ENCODE measurements at regions not wholly inside any gene's neighbourhood (a gene's known extent, or its start where the extent isn't known, plus 50 kb on each side); places are given as distances from the start of the nearest gene placed in this dataset.

DNA sequence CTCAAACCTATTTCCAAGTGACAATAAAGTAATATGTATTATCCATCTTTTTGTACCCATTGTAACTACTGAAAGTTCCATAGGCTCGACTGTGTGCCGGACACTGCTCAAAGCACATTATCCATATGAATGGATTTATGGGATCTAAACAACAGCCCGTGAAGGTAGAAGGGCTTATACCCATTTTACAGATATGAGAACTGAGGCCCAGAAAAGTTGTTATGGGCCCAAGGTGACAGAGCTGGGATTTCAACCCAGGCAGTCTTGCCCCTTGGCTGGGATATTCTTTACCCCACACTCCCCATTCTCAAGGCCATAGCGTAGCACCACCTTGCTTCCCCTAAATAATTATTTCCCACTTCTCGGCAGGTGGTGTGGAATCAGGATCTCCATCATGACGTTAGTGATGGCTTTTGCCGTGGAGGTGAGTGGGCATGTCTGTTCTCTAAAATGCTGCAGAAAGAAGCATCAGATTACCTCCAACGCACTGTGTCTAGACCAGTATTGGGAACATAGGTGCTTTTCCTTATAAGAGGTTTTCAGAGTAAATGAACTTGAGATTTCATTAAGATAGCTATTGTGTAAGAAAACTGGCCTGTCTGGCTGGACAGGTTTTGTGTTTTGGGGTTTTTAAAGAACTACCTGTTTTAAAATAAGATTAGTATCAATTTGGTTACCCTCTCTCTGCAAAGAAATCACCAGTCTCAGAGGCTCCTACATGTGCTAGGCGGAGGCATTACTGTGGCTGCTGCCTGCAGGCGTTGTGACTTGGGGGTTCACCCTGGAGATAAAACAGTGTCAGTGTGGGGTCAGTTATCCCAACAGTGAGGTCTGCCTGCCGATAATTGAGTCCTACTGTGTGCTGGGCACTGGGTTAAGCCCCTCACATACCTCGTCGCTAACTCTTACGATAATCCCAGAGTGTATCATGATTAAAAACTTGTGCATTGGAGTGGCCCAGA is 85.1 kb upstream of the SDK1 start:
- Histone ChIP-seq H2BK5ac (ENCODE audit: low read length) (no peak overlapping the region), H3K9ac (ENCODE audit: low read depth, low read length, poor library complexity) (no peak overlapping the region), H3K4me1 (ENCODE audit: control insufficient read depth in 2 of 2, insufficient read depth in 1 of 2, low read depth in 1 of 2, low read length in 2 of 2) (peaks cover 0 to 7% of the 10 kb centered on the region in 2 donors), H2BK120ac (ENCODE audit: low read depth, low read length) (no peak overlapping the region), H3K18ac (ENCODE audit: low read length) (peak overlapping the region; percentile 67), H3K23ac (ENCODE audit: low read depth, low read length, poor library complexity) (no peak overlapping the region), H3K36me3 (replicated peaks in 1 of 2; ENCODE audit: control insufficient read depth in 2 of 2, insufficient read depth in 2 of 2, low read length in 2 of 2) (no peaks in the 10 kb centered on the region), H2AFZ (ENCODE audit: low read length) (no peak overlapping the region), H4K8ac (ENCODE audit: low read depth, low read length) (no peak overlapping the region), H3K79me1 (ENCODE audit: low read depth, low read length) (no peaks in the 10 kb centered on the region), H3K4me2 (ENCODE audit: insufficient read depth, low read length, poor library complexity, severe bottlenecking) (no peak overlapping the region), H2BK12ac (ENCODE audit: low read length) (no peak overlapping the region), H3K9me3 (replicated peaks in 1 of 2; ENCODE audit: control insufficient read depth in 2 of 2, insufficient read depth in 1 of 2, low read depth in 1 of 2, low read length in 2 of 2) (no peaks in the 10 kb centered on the region), H2BK15ac (ENCODE audit: low read length) (no peak overlapping the region), H3K4ac (ENCODE audit: low read length) (no peak overlapping the region), H3K27me3 (ENCODE audit: control insufficient read depth in 3 of 3, insufficient read depth in 3 of 3, low read depth in 1 of 3, low read length in 3 of 3) (no peaks in the 10 kb centered on the region), H4K91ac (ENCODE audit: low read depth, low read length, poor library complexity) (no peak overlapping the region), H3K14ac (ENCODE audit: low read length) (peak overlapping the region; percentile 47), H2AK5ac (ENCODE audit: low read depth, low read length) (no peak overlapping the region), H3K27ac (replicated peaks; ENCODE audit: low read length) (no peak overlapping the region), H3K4me3 (ENCODE audit: low read length in 2 of 2) (no peak overlapping the region)
- no CpG with 5 or more reads among the region's 14 CpGs for WGBS, 2 donors (ENCODE audit: extremely low coverage in 2 of 2, insufficient read length in 2 of 2, insufficient replicate concordance in 1 of 2)
- DNase-seq (ENCODE audit: low spot score): no peak

DNA sequence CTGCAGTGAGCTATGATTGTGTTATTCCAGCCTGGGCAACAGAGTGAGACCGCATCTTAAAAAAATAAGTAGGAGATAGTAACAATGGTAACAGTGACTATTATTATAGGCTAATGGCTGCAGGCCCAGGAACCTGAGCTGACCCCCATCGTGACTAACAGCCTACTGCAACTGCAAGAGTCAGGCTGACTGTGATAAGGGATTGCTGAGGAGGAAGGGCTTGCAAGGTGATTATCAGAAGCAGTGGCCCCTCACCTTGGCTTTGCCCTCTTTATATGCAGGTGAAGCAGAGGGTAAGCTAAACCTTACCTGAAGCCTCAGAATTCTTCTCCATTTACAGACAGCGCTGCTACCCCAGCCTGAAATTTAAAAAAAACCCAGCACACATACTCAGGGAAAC is 83.9 kb upstream of the SDK1 start:
- Histone ChIP-seq H2BK120ac (ENCODE audit: low read depth, low read length) (no peak overlapping the region), H4K8ac (ENCODE audit: low read depth, low read length) (no peak overlapping the region), H3K14ac (ENCODE audit: low read length) (no peak overlapping the region), H3K18ac (ENCODE audit: low read length) (no peak overlapping the region), H2BK5ac (ENCODE audit: low read length) (no peak overlapping the region), H3K27ac (replicated peaks; ENCODE audit: low read length) (no peak overlapping the region), H3K9me3 (replicated peaks in 1 of 2; ENCODE audit: control insufficient read depth in 2 of 2, insufficient read depth in 1 of 2, low read depth in 1 of 2, low read length in 2 of 2) (no peaks in the 10 kb centered on the region), H2BK12ac (ENCODE audit: low read length) (no peak overlapping the region), H3K4me3 (ENCODE audit: low read length in 2 of 2) (no peak overlapping the region), H3K36me3 (replicated peaks in 1 of 2; ENCODE audit: control insufficient read depth in 2 of 2, insufficient read depth in 2 of 2, low read length in 2 of 2) (no peaks in the 10 kb centered on the region), H2AK5ac (ENCODE audit: low read depth, low read length) (no peak overlapping the region), H3K27me3 (ENCODE audit: control insufficient read depth in 3 of 3, insufficient read depth in 3 of 3, low read depth in 1 of 3, low read length in 3 of 3) (no peaks in the 10 kb centered on the region), H3K9ac (ENCODE audit: low read depth, low read length, poor library complexity) (no peak overlapping the region), H3K23ac (ENCODE audit: low read depth, low read length, poor library complexity) (no peak overlapping the region), H4K91ac (ENCODE audit: low read depth, low read length, poor library complexity) (no peak overlapping the region), H3K79me1 (ENCODE audit: low read depth, low read length) (no peaks in the 10 kb centered on the region), H3K4me2 (ENCODE audit: insufficient read depth, low read length, poor library complexity, severe bottlenecking) (no peak overlapping the region), H2BK15ac (ENCODE audit: low read length) (no peak overlapping the region), H2AFZ (ENCODE audit: low read length) (no peak overlapping the region), H3K4ac (ENCODE audit: low read length) (no peak overlapping the region), H3K4me1 (ENCODE audit: control insufficient read depth in 2 of 2, insufficient read depth in 1 of 2, low read depth in 1 of 2, low read length in 2 of 2) (peaks cover 0 to 7% of the 10 kb centered on the region in 2 donors)
- DNase-seq (ENCODE audit: low spot score): no peak
- WGBS, 2 donors (ENCODE audit: extremely low coverage in 2 of 2, insufficient read length in 2 of 2, insufficient replicate concordance in 1 of 2): no CpG with 5 or more reads among the region's 3 CpGs

DNA sequence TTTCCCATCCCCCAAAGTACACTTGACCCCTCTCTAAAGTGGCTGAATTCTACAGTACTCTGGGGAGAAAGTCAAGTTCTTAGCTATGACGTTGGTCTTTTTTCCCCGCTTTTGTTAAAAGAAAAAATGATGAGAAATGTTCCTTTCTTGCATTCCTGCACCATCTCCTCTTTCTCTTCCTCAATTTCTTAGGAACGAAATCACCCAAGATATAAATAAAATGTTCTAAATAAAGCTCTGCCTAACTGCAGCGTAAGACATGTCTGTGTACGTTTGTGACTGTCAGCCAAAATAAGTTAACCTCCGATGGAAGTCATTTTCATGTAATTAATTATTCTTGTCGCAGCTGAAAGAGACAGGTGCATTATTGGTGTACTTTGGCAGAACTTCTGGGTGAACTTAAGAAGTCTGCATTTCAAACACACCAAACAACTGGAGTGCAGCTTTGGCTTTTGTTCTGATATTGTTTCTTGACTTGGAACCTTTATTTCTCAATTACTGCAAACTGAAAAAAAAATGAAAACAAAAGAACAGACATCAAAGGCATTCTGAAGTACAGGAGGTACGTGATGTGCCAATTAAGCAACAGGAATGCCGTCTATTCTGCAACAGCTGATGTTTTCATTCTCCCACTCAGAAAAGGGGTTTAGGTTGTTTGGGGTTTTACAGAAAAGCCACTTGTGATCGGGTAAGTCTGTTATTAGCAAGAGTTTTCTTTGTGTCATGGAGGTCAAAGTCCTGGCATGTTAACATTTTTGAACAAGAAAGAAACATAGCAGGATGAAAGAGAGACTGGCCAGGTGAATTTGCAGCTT is 82.4 kb upstream of the SDK1 start:
- Histone ChIP-seq H2AFZ (ENCODE audit: low read length) (no peak overlapping the region), H3K18ac (ENCODE audit: low read length) (no peak overlapping the region), H4K91ac (ENCODE audit: low read depth, low read length, poor library complexity) (no peak overlapping the region), H2AK5ac (ENCODE audit: low read depth, low read length) (no peak overlapping the region), H3K4me3 (ENCODE audit: low read length in 2 of 2) (no peak overlapping the region), H2BK120ac (ENCODE audit: low read depth, low read length) (no peak overlapping the region), H3K9ac (ENCODE audit: low read depth, low read length, poor library complexity) (no peak overlapping the region), H3K27me3 (ENCODE audit: control insufficient read depth in 3 of 3, insufficient read depth in 3 of 3, low read depth in 1 of 3, low read length in 3 of 3) (no peaks in the 10 kb centered on the region), H2BK12ac (ENCODE audit: low read length) (no peak overlapping the region), H3K4ac (ENCODE audit: low read length) (no peak overlapping the region), H3K23ac (ENCODE audit: low read depth, low read length, poor library complexity) (no peak overlapping the region), H3K36me3 (replicated peaks in 1 of 2; ENCODE audit: control insufficient read depth in 2 of 2, insufficient read depth in 2 of 2, low read length in 2 of 2) (no peaks in the 10 kb centered on the region), H2BK15ac (ENCODE audit: low read length) (no peak overlapping the region), H3K27ac (replicated peaks; ENCODE audit: low read length) (no peak overlapping the region), H3K79me1 (ENCODE audit: low read depth, low read length) (no peaks in the 10 kb centered on the region), H3K4me2 (ENCODE audit: insufficient read depth, low read length, poor library complexity, severe bottlenecking) (no peak overlapping the region), H4K8ac (ENCODE audit: low read depth, low read length) (no peak overlapping the region), H3K9me3 (replicated peaks in 1 of 2; ENCODE audit: control insufficient read depth in 2 of 2, insufficient read depth in 1 of 2, low read depth in 1 of 2, low read length in 2 of 2) (no peaks in the 10 kb centered on the region), H3K4me1 (ENCODE audit: control insufficient read depth in 2 of 2, insufficient read depth in 1 of 2, low read depth in 1 of 2, low read length in 2 of 2) (peaks cover 0 to 7% of the 10 kb centered on the region in 2 donors), H2BK5ac (ENCODE audit: low read length) (no peak overlapping the region), H3K14ac (ENCODE audit: low read length) (no peak overlapping the region)
- WGBS, 2 donors (ENCODE audit: extremely low coverage in 2 of 2, insufficient read length in 2 of 2, insufficient replicate concordance in 1 of 2): no CpG with 5 or more reads among the region's 10 CpGs
- DNase-seq (ENCODE audit: low spot score): peak; percentile 8

DNA sequence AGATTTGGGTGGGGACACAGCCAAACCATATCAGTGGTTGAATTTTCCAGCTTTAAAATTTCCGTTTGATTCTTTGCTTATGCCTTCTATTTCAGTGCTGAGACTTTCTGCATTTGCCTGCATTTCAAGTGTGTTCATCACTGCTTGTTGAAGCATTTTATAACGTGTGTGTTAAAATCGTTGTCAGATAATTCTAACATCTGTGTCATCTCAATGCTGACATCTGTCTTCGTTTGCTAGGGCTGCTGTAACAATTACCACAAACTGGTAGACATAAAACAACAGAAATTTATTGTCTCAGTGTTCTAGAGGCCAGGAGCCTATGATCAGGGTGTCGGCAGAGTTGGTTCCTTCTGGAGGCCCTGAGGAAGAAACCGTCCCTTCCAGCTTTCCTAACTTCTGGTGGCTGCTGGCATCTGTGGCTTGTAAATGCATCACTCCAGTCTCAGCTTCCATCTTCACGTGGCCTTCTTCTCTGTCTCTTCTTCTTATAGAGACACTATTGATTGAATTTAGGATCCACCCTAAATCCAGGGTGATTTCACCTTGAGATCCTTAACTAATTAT is 71.1 kb upstream of the SDK1 start:
- H3K23ac ChIP-seq (ENCODE audit: low read depth, low read length, poor library complexity): no peak overlapping the region
- no peak overlapping the region for H2BK12ac ChIP-seq (ENCODE audit: low read length)
- no peak overlapping the region for H2AFZ ChIP-seq (ENCODE audit: low read length)
- H3K4me2 ChIP-seq (ENCODE audit: insufficient read depth, low read length, poor library complexity, severe bottlenecking): no peak overlapping the region
- H3K9ac ChIP-seq (ENCODE audit: low read depth, low read length, poor library complexity): no peak overlapping the region
- no peak overlapping the region for H3K18ac ChIP-seq (ENCODE audit: low read length)
- H3K79me1 ChIP-seq (ENCODE audit: low read depth, low read length): no peaks in the 10 kb centered on the region
- no peak overlapping the region for H3K4me3 ChIP-seq (ENCODE audit: low read length in 2 of 2)
- no peak overlapping the region for H4K91ac ChIP-seq (ENCODE audit: low read depth, low read length, poor library complexity)
- no peak for DNase-seq (ENCODE audit: low spot score)
- no peaks in the 10 kb centered on the region for H3K9me3 ChIP-seq (replicated peaks in 1 of 2; ENCODE audit: control insufficient read depth in 2 of 2, insufficient read depth in 1 of 2, low read depth in 1 of 2, low read length in 2 of 2)
- H2BK5ac ChIP-seq (ENCODE audit: low read length): no peak overlapping the region
- H2BK15ac ChIP-seq (ENCODE audit: low read length): no peak overlapping the region
- H3K27ac ChIP-seq (replicated peaks; ENCODE audit: low read length): no peak overlapping the region
- H3K4me1 ChIP-seq (ENCODE audit: control insufficient read depth in 2 of 2, insufficient read depth in 1 of 2, low read depth in 1 of 2, low read length in 2 of 2): no peaks in the 10 kb centered on the region
- no peak overlapping the region for H2AK5ac ChIP-seq (ENCODE audit: low read depth, low read length)
- no peak overlapping the region for H3K14ac ChIP-seq (ENCODE audit: low read length)
- peaks cover 0 to 2% (median 0%) of the 10 kb centered on the region in 3 experiments for H3K27me3 ChIP-seq (ENCODE audit: control insufficient read depth in 3 of 3, insufficient read depth in 3 of 3, low read depth in 1 of 3, low read length in 3 of 3)
- H3K4ac ChIP-seq (ENCODE audit: low read length): no peak overlapping the region
- H2BK120ac ChIP-seq (ENCODE audit: low read depth, low read length): no peak overlapping the region
- no peak overlapping the region for H4K8ac ChIP-seq (ENCODE audit: low read depth, low read length)
- no CpG with 5 or more reads among the region's 7 CpGs for WGBS, 2 donors (ENCODE audit: extremely low coverage in 2 of 2, insufficient read length in 2 of 2, insufficient replicate concordance in 1 of 2)
- no peaks in the 10 kb centered on the region for H3K36me3 ChIP-seq (replicated peaks in 1 of 2; ENCODE audit: control insufficient read depth in 2 of 2, insufficient read depth in 2 of 2, low read length in 2 of 2)
